ENCODE measurements at regions not wholly inside any gene's neighbourhood (a gene's known extent, or its start where the extent isn't known, plus 50 kb on each side); places are given as distances from the start of the nearest gene placed in this dataset.

GRCh38 chr4:173698557-173699262 is 168.7 kb upstream of the HAND2 start:
- Histone ChIP-seq H3K4me3 (ENCODE audit: low read depth, low read length) (no peak overlapping the region), H3K27ac (no peak overlapping the region), H3K27me3 (replicated peaks) (no peaks in the 10 kb centered on the region), H3K36me3 (replicated peaks) (no peaks in the 10 kb centered on the region)
- DNase-seq: no peak
- TF ChIP-seq CTCF (IDR thresholded peaks at IDR 0.05; ENCODE audit: low read depth, low read length, missing control alignments): no peak
- in situ Hi-C loops (cut with HindIII; ENCODE audit: low pct_ligation_motif_present, low sequenced_read_pairs): no loop called here

- Histone ChIP-seq H3K27me3 (replicated peaks) (no peaks in the 10 kb centered on the region), H3K4me3 (ENCODE audit: low read depth, low read length) (no peak overlapping the region), H3K27ac (no peak overlapping the region), H3K36me3 (replicated peaks) (no peaks in the 10 kb centered on the region)
- DNase-seq: no peak
- TF ChIP-seq CTCF (IDR thresholded peaks at IDR 0.05; ENCODE audit: low read depth, low read length, missing control alignments): no peak
- in situ Hi-C loops (cut with HindIII; ENCODE audit: low pct_ligation_motif_present, low sequenced_read_pairs): no loop called here
These were observed 167.8 kb upstream of the HAND2 start for GRCh38 chr4:173697840-173698239.

GRCh38 chr4:173696551-173696950 is 166.5 kb upstream of the HAND2 start:
- no peak for DNase-seq
- Histone ChIP-seq H3K4me3 (ENCODE audit: low read depth, low read length) (no peak overlapping the region), H3K27ac (no peak overlapping the region), H3K36me3 (replicated peaks) (no peaks in the 10 kb centered on the region), H3K27me3 (replicated peaks) (no peaks in the 10 kb centered on the region)
- in situ Hi-C loops (cut with HindIII; ENCODE audit: low pct_ligation_motif_present, low sequenced_read_pairs): no loop called here
- no peak for TF ChIP-seq CTCF (IDR thresholded peaks at IDR 0.05; ENCODE audit: low read depth, low read length, missing control alignments)

- TF ChIP-seq CTCF (IDR thresholded peaks at IDR 0.05; ENCODE audit: low read depth, low read length, missing control alignments): no peak
- Histone ChIP-seq H3K36me3 (replicated peaks) (no peaks in the 10 kb centered on the region), H3K27ac (no peak overlapping the region), H3K4me3 (ENCODE audit: low read depth, low read length) (no peak overlapping the region), H3K27me3 (replicated peaks) (no peaks in the 10 kb centered on the region)
- in situ Hi-C loops (cut with HindIII; ENCODE audit: low pct_ligation_motif_present, low sequenced_read_pairs): no loop called here
- DNase-seq: no peak
These were observed 166.0 kb upstream of the HAND2 start for GRCh38 chr4:173696011-173696410.

- no peak for DNase-seq
- no peak for TF ChIP-seq CTCF (IDR thresholded peaks at IDR 0.05; ENCODE audit: low read depth, low read length, missing control alignments)
- no peak overlapping the region for H3K27ac ChIP-seq
- H3K4me3 ChIP-seq (ENCODE audit: low read depth, low read length): no peak overlapping the region
- no peaks in the 10 kb centered on the region for H3K36me3 ChIP-seq (replicated peaks)
- in situ Hi-C loops (cut with HindIII; ENCODE audit: low pct_ligation_motif_present, low sequenced_read_pairs): no loop called here
- H3K27me3 ChIP-seq (replicated peaks): no peaks in the 10 kb centered on the region
These were observed 155.8 kb upstream of the HAND2 start for GRCh38 chr4:173685831-173686210.

All from brain microvascular endothelial cell (primary cell).